H1 (cell line): ENCODE measurements at regions not wholly inside any gene's neighbourhood (a gene's known extent, or its start where the extent isn't known, plus 50 kb on each side); places are given as distances from the start of the nearest gene placed in this dataset.

Experiments used
- CTCF ChIA-PET: fragments of 300-600 bp; sonication (Branson Sonifier 250); formaldehyde crosslinking; loops from one replicate; lab custom pipeline; 2021; ENCODE audit not compliant: partially characterized antibody; lab: Charles Lee
- POLR2A ChIA-PET: fragments of 300-600 bp; sonication (Branson Sonifier 250); formaldehyde crosslinking; loops from one replicate; lab custom pipeline; 2021; ENCODE audit warnings: inconsistent platforms; ENCODE audit not compliant: partially characterized antibody; lab: Charles Lee
- DNase-seq, 2 experiments: peaks; one replicate each; pipeline versions ENCODE4 v3.0.0 to v3.0.0-alpha.2; 2010 to 2022; ENCODE audit warnings: low spot score in 2 of 2, low read depth in 1 of 2, mixed read lengths in 1 of 2
- FAIRE-seq: peaks from 2 replicates; lab custom pipeline; 2011; peaks lifted over from hg19 to GRCh38; lab: Jason Lieb, UNC
- H2AFZ ChIP-seq: 2 replicates; pipeline ENCODE4 v1.8.1; 2012; ENCODE audit warnings: low read length, inconsistent platforms
- H2AK5ac ChIP-seq: 2 replicates; pipeline ENCODE4 v1.6.1; 2013; ENCODE audit warnings: low read depth, low read length
- H2BK120ac ChIP-seq: replicated peaks from 2 replicates; pipeline ENCODE3; 2013; ENCODE audit warnings: low read depth, low read length, inconsistent platforms
- H2BK12ac ChIP-seq: 2 replicates; pipeline ENCODE4 v1.6.1; 2013; ENCODE audit warnings: low read depth, low read length
- H2BK15ac ChIP-seq: 2 replicates; pipeline ENCODE4 v1.6.1; 2013; ENCODE audit warnings: low read length
- H2BK20ac ChIP-seq: 2 replicates; pipeline ENCODE4 v1.6.1; 2013; ENCODE audit warnings: low read length
- H2BK5ac ChIP-seq: 2 replicates; pipeline ENCODE4 v1.6.1; 2013; ENCODE audit warnings: low read depth, low read length
- H3K14ac ChIP-seq: 2 replicates; pipeline ENCODE4 v1.6.1; 2013; ENCODE audit warnings: inconsistent platforms; ENCODE audit not compliant: insufficient read length
- H3K18ac ChIP-seq: 2 replicates; pipeline ENCODE4 v1.6.1; 2013; ENCODE audit warnings: low read length; ENCODE audit errors: extremely low read depth
- H3K23ac ChIP-seq: 2 replicates; pipeline ENCODE4 v1.6.1; 2013; ENCODE audit warnings: inconsistent platforms; ENCODE audit not compliant: insufficient read length
- H3K23me2 ChIP-seq: 2 replicates; pipeline ENCODE4 v1.6.1; 2013; ENCODE audit warnings: low read depth, low read length
- H3K27ac ChIP-seq: 2 replicates; pipeline ENCODE4 v1.6.1; 2011; ENCODE audit warnings: low read depth, low read length, inconsistent platforms
- H3K27me3 ChIP-seq, 4 experiments: replicated peaks in 1 of 4; 1 replicate in 1 of 4; 2 replicates in 3 of 4; pipeline versions ENCODE4 v1.6.1 to v1.8.1; 2011 to 2013; ENCODE audit warnings: low read length in 3 of 4, mild to moderate bottlenecking in 3 of 4, inconsistent platforms in 2 of 4, mixed read lengths in 2 of 4, moderate library complexity in 1 of 4; ENCODE audit not compliant: control insufficient read depth in 3 of 4, insufficient read depth in 3 of 4; ENCODE audit errors: extremely low read depth in 1 of 4
- H3K36me3 ChIP-seq, 4 experiments: 2 replicates each; pipeline versions ENCODE4 v1.6.1 to v1.8.1; 2011 to 2013; ENCODE audit warnings: mild to moderate bottlenecking in 4 of 4, low read length in 3 of 4, moderate library complexity in 2 of 4, control low read depth in 1 of 4, inconsistent platforms in 1 of 4; ENCODE audit not compliant: insufficient read depth in 4 of 4, control insufficient read depth in 2 of 4
- H3K4ac ChIP-seq: replicated peaks from 2 replicates; pipeline ENCODE3; 2013; ENCODE audit warnings: low read length, low read depth, mixed read lengths, inconsistent platforms; ENCODE audit not compliant: insufficient read length
- H3K4me1 ChIP-seq, 4 experiments: replicated peaks in 1 of 4; 1 replicate in 1 of 4; 2 replicates in 3 of 4; pipeline versions ENCODE4 v1.6.1 to v1.8.1; 2011 to 2013; ENCODE audit warnings: low read length in 3 of 4, inconsistent platforms in 2 of 4, mixed read lengths in 1 of 4; ENCODE audit not compliant: insufficient read depth in 4 of 4, control insufficient read depth in 3 of 4
- H3K4me2 ChIP-seq, 2 experiments: 2 replicates each; pipeline versions ENCODE4 v1.6.1 to v1.8.1; 2011 to 2013; ENCODE audit warnings: low read depth in 2 of 2, low read length in 2 of 2, control low read depth in 1 of 2, inconsistent platforms in 1 of 2, mild to moderate bottlenecking in 1 of 2; ENCODE audit not compliant: insufficient read depth in 1 of 2
- H3K4me3 ChIP-seq, 4 experiments: fragments of 200-600, 300-600 bp in 1 of 4; sonication (generic), shearing (Covaris generic), sonication (Bioruptor Twin) in 1 of 4; 2 replicates each; pipeline versions ENCODE4 v1.5.1 to v1.8.1; 2011 to 2016; ENCODE audit warnings: low read length in 4 of 4, low read depth in 3 of 4, control low read depth in 2 of 4, inconsistent platforms in 2 of 4, mild to moderate bottlenecking in 2 of 4, mixed read lengths in 1 of 4, moderate library complexity in 1 of 4; ENCODE audit not compliant: insufficient read depth in 2 of 4; ENCODE audit errors: extremely low read depth in 1 of 4
- H3K56ac ChIP-seq: replicated peaks from 2 replicates; pipeline ENCODE3; 2013; ENCODE audit warnings: low read depth, mild to moderate bottlenecking, mixed read lengths, low read length, inconsistent platforms; ENCODE audit not compliant: insufficient read length
- H3K79me1 ChIP-seq: 2 replicates; pipeline ENCODE4 v1.6.1; 2013; ENCODE audit warnings: low read depth, low read length, control low read depth
- H3K79me2 ChIP-seq, 2 experiments: 2 replicates each; pipeline versions ENCODE4 v1.6.1 to v1.8.1; 2012 to 2013; ENCODE audit warnings: low read length in 2 of 2, mild to moderate bottlenecking in 2 of 2, inconsistent platforms in 1 of 2; ENCODE audit not compliant: insufficient read depth in 2 of 2, control insufficient read depth in 1 of 2
- H3K9ac ChIP-seq, 4 experiments: replicated peaks in 1 of 4; 1 replicate in 1 of 4; 2 replicates in 3 of 4; pipeline versions ENCODE4 v1.6.1 to v1.8.1; 2011 to 2013; ENCODE audit warnings: low read depth in 3 of 4, low read length in 3 of 4, control low read depth in 2 of 4, mild to moderate bottlenecking in 2 of 4, moderate library complexity in 2 of 4, inconsistent platforms in 1 of 4; ENCODE audit errors: extremely low read depth in 1 of 4
- H3K9me3 ChIP-seq, 2 experiments: 2 replicates each; pipeline versions ENCODE4 v1.6.1 to v1.8.1; 2012 to 2013; ENCODE audit warnings: mild to moderate bottlenecking in 2 of 2, moderate library complexity in 2 of 2, control low read depth in 1 of 2, inconsistent platforms in 1 of 2, low read depth in 1 of 2, low read length in 1 of 2, mixed read lengths in 1 of 2; ENCODE audit not compliant: insufficient read depth in 2 of 2
- H4K20me1 ChIP-seq, 2 experiments: replicated peaks in 1 of 2; 2 replicates each; pipeline versions ENCODE3 to v1.8.1; 2011 to 2013; ENCODE audit warnings: inconsistent platforms in 2 of 2, low read length in 2 of 2, mild to moderate bottlenecking in 1 of 2; ENCODE audit not compliant: insufficient read depth in 2 of 2, control insufficient read depth in 1 of 2
- H4K5ac ChIP-seq: 2 replicates; pipeline ENCODE4 v1.6.1; 2013; ENCODE audit warnings: low read length, low read depth, mixed read lengths, inconsistent platforms; ENCODE audit not compliant: insufficient read length
- H4K8ac ChIP-seq: 2 replicates; pipeline ENCODE4 v1.8.0; 2013; ENCODE audit warnings: mild to moderate bottlenecking, moderate library complexity, low read length, inconsistent platforms; ENCODE audit not compliant: insufficient read depth; ENCODE audit errors: extremely low read depth
- H4K91ac ChIP-seq: replicated peaks from 2 replicates; pipeline ENCODE3; 2013; ENCODE audit warnings: low read length, mixed read lengths, inconsistent platforms; ENCODE audit not compliant: insufficient read length
- BACH1 ChIP-seq: IDR thresholded peaks from 2 replicates; pipeline ENCODE4 v1.6.1; 2012; ENCODE audit warnings: low read length, improper control_type of control experiment
- BCL11A ChIP-seq, 2 experiments: IDR thresholded peaks; one replicate each; pipeline ENCODE4 v1.6.1; 2011; ENCODE audit warnings: low read depth in 2 of 2, low read length in 2 of 2, mild to moderate bottlenecking in 2 of 2
- CHD2 ChIP-seq: IDR thresholded peaks from 2 replicates; pipeline ENCODE4 v1.6.1; 2012; ENCODE audit warnings: low read length, improper control_type of control experiment
- EZH2 ChIP-seq: fragments of 200-600 bp; sonication (generic); IDR thresholded peaks from 2 replicates; pipeline ENCODE4 v1.7.1; 2012; ENCODE audit warnings: low read depth, mild to moderate bottlenecking, moderate library complexity, low read length, inconsistent platforms; ENCODE audit not compliant: severe bottlenecking
- FOSL1 ChIP-seq: IDR thresholded peaks from 2 replicates; pipeline ENCODE4 v1.6.1; 2011; ENCODE audit warnings: mild to moderate bottlenecking, low read depth, low read length, moderate library complexity; ENCODE audit not compliant: insufficient read depth
- GABPA ChIP-seq: IDR thresholded peaks from 2 replicates; pipeline ENCODE4 v1.6.1; 2011; ENCODE audit warnings: mild to moderate bottlenecking, low read length, moderate library complexity, borderline replicate concordance; ENCODE audit not compliant: insufficient read depth
- GTF2F1 ChIP-seq: IDR thresholded peaks from 2 replicates; pipeline ENCODE4 v1.6.1; 2012; ENCODE audit warnings: low read depth, low read length, improper control_type of control experiment, borderline replicate concordance
- HDAC6 ChIP-seq: IDR thresholded peaks from one replicate; pipeline ENCODE4 v1.7.1; 2012; ENCODE audit warnings: low read depth, mild to moderate bottlenecking, inconsistent platforms, low read length, moderate library complexity
- JUN ChIP-seq: IDR thresholded peaks from 2 replicates; pipeline ENCODE4 v1.6.1; 2011; ENCODE audit warnings: low read depth, mild to moderate bottlenecking, improper control_type of control experiment, low read length
- KDM4A ChIP-seq: IDR thresholded peaks from one replicate; pipeline ENCODE4 v1.7.1; 2012; ENCODE audit warnings: low read depth, mild to moderate bottlenecking, moderate library complexity, low read length, inconsistent platforms; ENCODE audit not compliant: severe bottlenecking
- PHF8 ChIP-seq: fragments of 200-600 bp; sonication (generic); conservative IDR thresholded peaks from 2 replicates; pipeline ENCODE4 v1.7.1; 2012; ENCODE audit warnings: low read depth, mild to moderate bottlenecking, inconsistent platforms, low read length, moderate library complexity
- SAP30 ChIP-seq: fragments of 300-600 bp; sonication (generic); IDR thresholded peaks from 2 replicates; pipeline ENCODE4 v1.7.1; 2012; ENCODE audit warnings: low read length, moderate library complexity, mild to moderate bottlenecking, inconsistent platforms; ENCODE audit not compliant: insufficient read depth, insufficient replicate concordance
- SIX5 ChIP-seq: IDR thresholded peaks from 2 replicates; pipeline ENCODE4 v1.6.1; 2011; ENCODE audit warnings: mild to moderate bottlenecking, low read depth, low read length
- TEAD4 ChIP-seq: IDR thresholded peaks from 2 replicates; pipeline ENCODE4 v1.6.1; 2012; ENCODE audit warnings: low read depth, low read length, inconsistent platforms, mixed read lengths
- WGBS, 2 experiments: shearing (Covaris generic) in 1 of 2; methylation state at CpG; one replicate each; pipeline versions ENCODE4 v1.1.6 to v1.1.7; 2013 to 2015; ENCODE audit warnings: low lambda C conversion rate in 2 of 2, mixed read lengths in 2 of 2, inconsistent platforms in 1 of 2, low coverage in 1 of 2, missing lambda C conversion rate in 1 of 2; ENCODE audit not compliant: insufficient replicate concordance in 2 of 2, insufficient coverage in 1 of 2, insufficient read length in 1 of 2; ENCODE audit errors: extremely low coverage in 1 of 2, missing lambda C conversion rate in 1 of 2; 5-methylcytosine and 5-hydroxymethylcytosine counted together
- TF ChIP-seq, protein P1 (sequence below): IDR thresholded peaks from 2 replicates; pipeline ENCODE4 v1.6.1; 2012; ENCODE audit warnings: inconsistent platforms

DNA sequence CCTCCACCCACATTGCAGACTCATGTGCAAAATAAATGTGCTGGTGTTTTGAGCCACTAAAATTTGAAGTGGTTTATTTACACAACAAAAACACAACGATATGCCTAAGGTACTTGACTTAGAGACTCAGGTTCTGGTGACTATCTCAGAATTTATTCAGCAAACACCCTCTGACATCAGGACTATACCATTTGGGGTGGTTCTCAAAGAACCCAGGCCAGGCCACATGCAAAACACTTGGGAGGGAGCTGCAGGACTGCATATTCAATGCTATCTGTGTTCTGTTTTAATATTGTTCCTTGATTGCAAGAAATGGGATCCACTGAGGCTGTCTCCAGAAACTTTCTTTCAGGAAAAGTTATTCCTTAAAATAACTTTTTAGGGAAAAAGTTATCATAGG is 91.6 kb downstream of the LINC00237 start:
- Histone ChIP-seq H2AFZ (no peak overlapping the region), H2BK120ac (no peak overlapping the region), H3K79me1 (no peaks in the 10 kb centered on the region), H3K36me3 (no peaks in the 10 kb centered on the region), H3K14ac (no peak overlapping the region), H3K9me3 (no peaks in the 10 kb centered on the region), H2BK15ac (no peak overlapping the region), H3K27ac (no peak overlapping the region), H2BK12ac (no peak overlapping the region), H3K4ac (no peak overlapping the region), H4K91ac (no peak overlapping the region), H3K79me2 (no peaks in the 10 kb centered on the region), H3K23ac (no peak overlapping the region), H2AK5ac (no peak overlapping the region), H4K5ac (no peak overlapping the region), H3K23me2 (no peaks in the 10 kb centered on the region), H3K4me1 (peaks cover 0 to 5% (median 0%) of the 10 kb centered on the region in 4 experiments; a peak in 1 of 7 replicates), H3K56ac (no peak overlapping the region), H3K27me3 (no peaks in the 10 kb centered on the region), H3K4me3 (no peak overlapping the region), H2BK5ac (no peak overlapping the region), H4K8ac (no peak overlapping the region), H3K4me2 (no peak overlapping the region), H3K18ac (no peak overlapping the region), H2BK20ac (no peak overlapping the region), H4K20me1 (no peaks in the 10 kb centered on the region), H3K9ac (no peak overlapping the region)
- 81% methylated on average over 1 of the region's 1 CpG; no CpG with 5 or more reads in 1 of the 2 experiments for WGBS, 2 experiments
- no peak for TF ChIP-seq HDAC6
- no peak for TF ChIP-seq BCL11A (IDR thresholded peaks at IDR 0.05; ENCODE audit: low read depth in 2 of 2, low read length in 2 of 2)
- TF ChIP-seq GTF2F1: no peak
- TF ChIP-seq SIX5: no peak
- no peak for TF ChIP-seq JUN
- TF ChIP-seq SAP30: no peak
- no peak for TF ChIP-seq TEAD4
- TF ChIP-seq GABPA: no peak
- TF ChIP-seq CHD2: no peak
- TF ChIP-seq, protein P1, sequence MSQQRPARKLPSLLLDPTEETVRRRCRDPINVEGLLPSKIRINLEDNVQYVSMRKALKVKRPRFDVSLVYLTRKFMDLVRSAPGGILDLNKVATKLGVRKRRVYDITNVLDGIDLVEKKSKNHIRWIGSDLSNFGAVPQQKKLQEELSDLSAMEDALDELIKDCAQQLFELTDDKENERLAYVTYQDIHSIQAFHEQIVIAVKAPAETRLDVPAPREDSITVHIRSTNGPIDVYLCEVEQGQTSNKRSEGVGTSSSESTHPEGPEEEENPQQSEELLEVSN: no peak
- no peak for TF ChIP-seq EZH2
- TF ChIP-seq PHF8: no peak
- no peak for TF ChIP-seq BACH1
- TF ChIP-seq KDM4A: no peak
- TF ChIP-seq FOSL1: no peak
- POLR2A ChIA-PET: no interaction called here
- CTCF ChIA-PET: interaction anchor here (1.2 to 2.3 kb wide), 2 partner anchors 33 to 154 kb away, joined by 3 to 13 read pairs; no protein-coding TSS in a partner anchor
- FAIRE-seq (no peak), DNase-seq (no peak)
